GM18517 (cell line): ENCODE measurements at regions not wholly inside any gene's neighbourhood (a gene's known extent, or its start where the extent isn't known, plus 50 kb on each side); places are given as distances from the start of the nearest gene placed in this dataset.
"Not testable (repeated sequence)": the region's sequence is repeated elsewhere in the genome, so short reads cannot be mapped to it uniquely, and the experiment has no call there.

Experiments used
- ATAC-seq: cut with Tn5 transposase; IDR thresholded peaks from one replicate; pipeline ENCODE4 v1.9.1; 2021; ENCODE audit warnings: mild to moderate bottlenecking, moderate library complexity; ENCODE audit not compliant: unreplicated experiment

- ATAC-seq, result no peak
These were observed 109.2 kb upstream of the MCHR2 start for GRCh38 chr6:100103194-100103593.

DNA sequence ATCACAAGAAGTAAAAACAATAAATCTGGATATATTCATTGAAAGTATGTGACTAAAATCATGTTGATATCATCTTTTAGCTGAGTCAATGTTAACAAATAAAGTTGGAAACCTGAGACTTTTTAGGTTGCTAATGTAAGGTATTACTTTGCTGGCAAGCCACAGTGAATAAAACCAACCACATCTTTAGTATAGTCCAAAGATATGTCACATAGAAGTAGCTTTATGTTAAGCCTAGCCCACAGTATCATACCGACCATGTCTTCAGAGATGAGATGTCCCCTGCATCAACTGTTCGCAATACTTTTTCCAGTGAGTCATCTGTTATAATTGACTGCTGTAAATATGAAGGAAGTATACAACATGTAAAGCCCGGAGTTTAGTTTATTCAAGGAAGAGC, 107.6 kb upstream of the MCHR2 start:
- no peak for ATAC-seq

- ATAC-seq, result no peak
These were observed 106.8 kb upstream of the MCHR2 start for GRCh38 chr6:100100776-100101175.

- ATAC-seq, result peak; percentile 58
These were observed 105.4 kb upstream of the MCHR2 start for GRCh38 chr6:100099189-100100074.

DNA sequence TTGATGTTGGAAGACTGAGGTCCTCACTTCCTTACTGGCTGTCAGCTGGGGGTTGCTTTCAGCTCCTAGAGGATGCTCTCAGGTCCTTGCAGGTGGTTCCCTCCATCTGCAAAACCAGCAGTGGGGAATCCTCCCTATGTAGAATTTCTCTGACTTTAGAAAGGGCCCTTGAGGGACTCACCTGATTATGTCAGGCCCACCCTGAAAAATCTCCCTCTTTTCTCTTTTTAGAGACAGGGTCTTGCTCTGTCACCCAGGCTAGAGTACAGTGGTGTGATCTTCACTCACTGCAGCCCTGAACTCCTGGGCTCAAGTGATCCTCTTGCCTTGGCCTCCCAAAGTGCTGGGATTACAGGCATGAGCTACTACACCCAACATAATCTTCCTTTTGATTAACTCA, 102.9 kb upstream of the MCHR2 start:
- ATAC-seq, result no peak

DNA sequence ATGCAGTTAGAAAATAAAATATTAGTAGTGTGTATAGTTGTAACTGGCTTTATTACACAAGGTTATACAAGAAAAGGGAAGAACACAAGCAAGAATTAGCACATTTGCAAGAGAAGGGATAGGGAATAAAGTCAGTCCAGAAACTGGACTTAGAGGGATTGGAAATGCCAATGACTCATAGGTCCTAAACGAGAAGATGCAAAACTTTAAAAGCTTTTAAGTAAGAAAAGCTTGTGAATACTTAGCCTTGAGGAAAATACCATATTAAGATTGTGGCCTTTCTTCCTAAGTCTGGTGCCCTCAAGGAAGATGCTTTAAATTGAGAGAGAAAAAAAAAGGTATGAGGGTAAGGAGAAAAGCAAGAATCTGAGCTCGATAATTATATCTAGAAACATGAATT, 102.3 kb upstream of the MCHR2 start:
- no peak for ATAC-seq

- no peak for ATAC-seq
These were observed 99.4 kb upstream of the MCHR2 start for GRCh38 chr6:100093405-100093804.

GRCh38 chr6:100088009-100088408, 94.0 kb upstream of the MCHR2 start:
- ATAC-seq, result no peak

- ATAC-seq, result no peak
These were observed 91.0 kb upstream of the MCHR2 start for GRCh38 chr6:100084991-100085364.

DNA sequence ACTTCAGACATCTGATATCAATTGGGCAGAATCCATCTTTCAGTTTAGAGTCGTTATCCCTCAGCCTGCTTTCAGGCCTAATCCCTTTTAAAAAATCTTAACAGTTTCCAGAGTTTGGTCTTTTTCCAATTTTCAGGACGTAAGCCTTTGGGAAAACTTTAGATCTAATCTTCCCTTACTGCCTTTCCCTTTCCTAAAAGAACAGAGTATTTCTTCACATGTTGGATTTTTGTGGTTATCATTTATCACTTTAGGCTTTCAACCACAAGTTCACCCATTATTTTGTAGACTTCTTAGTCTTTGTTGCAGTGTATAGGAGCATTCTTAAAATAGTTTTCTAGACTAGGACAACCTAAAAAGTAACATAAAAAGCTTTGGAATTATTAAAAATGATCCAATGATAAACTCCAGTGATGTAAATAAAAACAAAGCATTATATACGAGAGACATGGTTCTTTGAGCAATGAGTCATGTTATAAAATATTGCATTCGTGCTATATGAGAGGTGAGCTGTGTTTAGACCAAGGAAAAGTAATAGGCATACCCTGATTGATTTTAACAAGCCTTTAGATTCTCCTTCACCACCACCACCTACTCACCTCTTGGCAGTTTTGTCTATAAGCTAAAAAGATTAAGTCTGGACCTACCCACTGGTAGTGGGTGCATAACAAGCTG, 90.4 kb upstream of the MCHR2 start:
- no peak for ATAC-seq

DNA sequence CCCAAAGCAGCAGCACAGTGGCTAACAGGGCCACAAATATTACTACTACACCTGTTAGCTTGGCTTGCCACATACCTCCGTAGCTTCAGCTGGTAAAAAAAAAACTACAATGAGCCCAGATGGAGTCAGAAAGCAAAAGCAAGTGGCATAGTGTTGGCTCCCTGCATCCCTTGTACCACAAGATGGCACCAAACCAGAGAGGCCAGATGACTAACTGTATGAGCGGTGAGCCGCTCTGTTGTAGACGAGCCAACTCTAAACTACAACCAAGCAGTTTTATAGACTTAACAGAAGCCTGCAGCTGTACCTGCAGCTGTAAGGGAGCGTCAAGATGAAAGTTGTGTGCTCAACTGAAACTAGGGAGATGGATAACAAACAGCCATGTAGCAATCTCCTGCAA, 84.5 kb upstream of the MCHR2 start:
- ATAC-seq, result no peak

- no peak for ATAC-seq
These were observed 71.3 kb upstream of the MCHR2 start for GRCh38 chr6:100065348-100065747.

GRCh38 chr6:100062621-100063020, 68.6 kb upstream of the MCHR2 start:
- no peak for ATAC-seq

DNA sequence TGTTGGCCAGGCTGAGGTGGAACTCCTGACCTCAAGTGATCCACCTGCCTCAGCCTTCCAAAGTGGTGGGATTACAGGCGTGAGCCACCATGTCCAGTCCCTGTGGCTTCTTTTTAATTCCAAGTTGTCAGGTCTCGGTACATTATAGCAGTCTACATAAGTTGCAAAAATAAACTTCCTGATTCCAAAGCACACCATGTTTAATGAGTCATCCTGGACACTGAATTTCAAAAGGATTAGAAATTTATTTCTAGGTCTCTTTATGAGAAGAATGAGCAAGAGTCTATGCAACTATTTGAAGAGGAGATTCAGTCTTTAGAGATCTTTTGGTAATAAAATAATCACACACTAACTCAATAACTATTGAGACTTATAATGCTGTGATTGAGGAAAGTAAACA, 63.9 kb upstream of the MCHR2 start:
- ATAC-seq, result no peak

DNA sequence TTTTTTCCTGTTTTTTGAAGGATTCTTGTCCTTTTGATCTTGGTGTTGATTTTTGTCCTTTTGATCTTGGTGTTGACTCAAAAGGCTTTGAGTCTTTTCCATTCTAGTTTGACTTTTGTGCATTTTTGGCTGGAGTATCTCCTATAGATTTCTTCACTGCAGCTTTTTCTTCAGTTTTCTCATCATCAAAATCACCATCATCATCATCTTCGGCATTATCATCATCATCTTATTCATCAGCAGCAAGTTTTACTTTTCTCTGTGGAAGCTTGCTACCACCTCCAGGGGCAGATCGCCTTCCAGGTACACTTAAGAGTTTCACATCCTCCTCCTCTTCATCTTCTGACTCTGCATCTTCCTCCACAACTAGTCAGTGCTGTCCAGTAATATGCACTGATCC, 56.5 kb upstream of the MCHR2 start:
- no peak for ATAC-seq

DNA sequence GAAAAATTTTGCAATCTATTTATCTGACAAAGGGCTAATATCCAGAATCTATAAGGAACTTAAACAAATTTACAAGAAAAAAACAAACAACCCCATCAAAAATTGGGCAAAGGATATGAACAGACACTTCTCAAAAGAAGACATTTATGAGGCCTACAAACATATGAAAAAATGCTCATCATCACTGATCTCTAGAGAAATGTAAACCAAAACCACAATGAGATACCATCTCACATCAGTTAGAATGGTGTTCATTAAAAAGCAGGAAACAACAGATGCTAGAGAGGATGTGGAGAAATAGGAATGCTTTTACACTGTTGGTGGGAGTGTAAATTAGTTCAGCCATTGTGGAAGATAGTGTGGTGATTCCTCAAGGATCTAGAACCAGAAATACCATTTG, 49.9 kb upstream of the MCHR2 start:
- ATAC-seq, result not testable (repeated sequence)
